Upper lobe of right lung (tissue), 1 donor: ENCODE measurements at regions not wholly inside any gene's neighbourhood (a gene's known extent, or its start where the extent isn't known, plus 50 kb on each side); places are given as distances from the start of the nearest gene placed in this dataset.
"Not testable (repeated sequence)": the region's sequence is repeated elsewhere in the genome, so short reads cannot be mapped to it uniquely, and the experiment has no call there.

ENCODE experiments used
- ATAC-seq: fragments of 200-7000 bp; cut with Tn5 transposase; one replicate; pipeline ENCODE4 v1.9.1; 2020; ENCODE audit warnings: mild to moderate bottlenecking, moderate library complexity
- DNase-seq: peaks from one replicate; pipeline ENCODE4 v3.0.0-alpha.2; 2020
- H3K27ac ChIP-seq: fragments of 200-600 bp; one replicate; pipeline ENCODE4 v1.8.0; 2022
- H3K27me3 ChIP-seq: fragments of 200-600 bp; one replicate; pipeline ENCODE4 v1.8.0; 2022; ENCODE audit warnings: mild to moderate bottlenecking
- H3K36me3 ChIP-seq: fragments of 200-600 bp; one replicate; pipeline ENCODE4 v1.8.0; 2022
- H3K4me1 ChIP-seq: fragments of 200-600 bp; one replicate; pipeline ENCODE4 v1.8.0; 2022
- H3K4me3 ChIP-seq: fragments of 200-600 bp; one replicate; pipeline ENCODE4 v1.8.0; 2022; ENCODE audit warnings: mild to moderate bottlenecking
- H3K9me3 ChIP-seq: fragments of 200-600 bp; one replicate; pipeline ENCODE4 v1.8.0; 2022
- intact Hi-C: fragments of 100-400 bp; cut with DNase I; formaldehyde crosslinking; loops from one replicate; pipeline ENCODE4 v1.11.0; 2022
- TF ChIP-seq, protein P1 (sequence below): fragments of 200-600 bp; IDR thresholded peaks from one replicate; pipeline ENCODE4 v1.8.0; 2022; ENCODE audit warnings: antibody characterized with exemption
- donor health status: DM: no; HTN: yes; CAD: no; lungs with severe emphysema.

DNA sequence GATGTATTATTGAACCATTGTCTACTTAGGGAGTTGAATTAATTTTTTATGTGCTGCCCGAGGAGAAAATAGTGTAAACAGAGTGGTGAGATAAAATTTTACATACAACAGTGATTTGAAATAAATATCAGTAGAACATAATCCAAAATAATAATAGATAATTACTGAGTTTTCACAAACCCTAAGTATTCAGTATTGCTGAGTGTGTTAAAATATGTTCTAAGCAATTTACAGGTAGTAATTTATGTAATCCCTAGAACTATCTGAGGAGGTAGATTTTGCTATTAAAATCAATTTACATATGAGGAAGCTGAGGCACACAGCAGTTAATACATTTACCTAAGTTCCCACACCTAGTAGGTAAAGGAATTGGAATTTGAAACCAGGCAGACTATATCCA is 134.7 kb upstream of the FAT1 start:
- Histone ChIP-seq H3K4me3 (no peak overlapping the region), H3K4me1 (no peaks in the 10 kb centered on the region), H3K36me3 (no peaks in the 10 kb centered on the region), H3K9me3 (no peaks in the 10 kb centered on the region), H3K27me3 (no peaks in the 10 kb centered on the region), H3K27ac (no peak overlapping the region)
- intact Hi-C loops, result no loop called here
- DNase-seq (no peak), ATAC-seq (no peak)
- TF ChIP-seq, protein P1, sequence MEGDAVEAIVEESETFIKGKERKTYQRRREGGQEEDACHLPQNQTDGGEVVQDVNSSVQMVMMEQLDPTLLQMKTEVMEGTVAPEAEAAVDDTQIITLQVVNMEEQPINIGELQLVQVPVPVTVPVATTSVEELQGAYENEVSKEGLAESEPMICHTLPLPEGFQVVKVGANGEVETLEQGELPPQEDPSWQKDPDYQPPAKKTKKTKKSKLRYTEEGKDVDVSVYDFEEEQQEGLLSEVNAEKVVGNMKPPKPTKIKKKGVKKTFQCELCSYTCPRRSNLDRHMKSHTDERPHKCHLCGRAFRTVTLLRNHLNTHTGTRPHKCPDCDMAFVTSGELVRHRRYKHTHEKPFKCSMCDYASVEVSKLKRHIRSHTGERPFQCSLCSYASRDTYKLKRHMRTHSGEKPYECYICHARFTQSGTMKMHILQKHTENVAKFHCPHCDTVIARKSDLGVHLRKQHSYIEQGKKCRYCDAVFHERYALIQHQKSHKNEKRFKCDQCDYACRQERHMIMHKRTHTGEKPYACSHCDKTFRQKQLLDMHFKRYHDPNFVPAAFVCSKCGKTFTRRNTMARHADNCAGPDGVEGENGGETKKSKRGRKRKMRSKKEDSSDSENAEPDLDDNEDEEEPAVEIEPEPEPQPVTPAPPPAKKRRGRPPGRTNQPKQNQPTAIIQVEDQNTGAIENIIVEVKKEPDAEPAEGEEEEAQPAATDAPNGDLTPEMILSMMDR, result no peak

DNA sequence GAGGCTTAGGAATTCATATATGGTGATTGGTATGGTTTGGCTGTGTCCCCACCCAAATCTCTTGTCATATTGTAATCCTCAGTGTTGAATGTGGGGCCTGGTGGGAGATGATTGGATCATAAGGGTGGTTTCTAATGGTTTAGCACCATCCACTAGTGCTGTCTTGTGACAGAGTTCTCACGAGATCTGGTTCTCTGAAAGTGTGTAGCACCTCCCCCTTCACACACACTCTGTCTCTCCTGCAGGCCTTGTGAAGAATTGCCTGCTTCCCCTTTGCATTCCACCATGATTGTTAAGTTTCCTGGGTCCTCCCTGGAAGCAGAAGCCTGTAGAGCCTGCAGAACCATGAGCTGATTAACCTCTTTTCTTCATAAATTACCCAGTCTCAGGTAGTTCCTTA is 135.8 kb upstream of the FAT1 start:
- no peak overlapping the region for H3K27ac ChIP-seq
- no peak overlapping the region for H3K4me3 ChIP-seq
- H3K9me3 ChIP-seq, result no peaks in the 10 kb centered on the region
- H3K27me3 ChIP-seq, result no peaks in the 10 kb centered on the region
- intact Hi-C loops, result no loop called here
- no peaks in the 10 kb centered on the region for H3K36me3 ChIP-seq
- DNase-seq, result no peak
- no peaks in the 10 kb centered on the region for H3K4me1 ChIP-seq
- ATAC-seq, result no peak
- TF ChIP-seq, protein P1, result no peak

DNA sequence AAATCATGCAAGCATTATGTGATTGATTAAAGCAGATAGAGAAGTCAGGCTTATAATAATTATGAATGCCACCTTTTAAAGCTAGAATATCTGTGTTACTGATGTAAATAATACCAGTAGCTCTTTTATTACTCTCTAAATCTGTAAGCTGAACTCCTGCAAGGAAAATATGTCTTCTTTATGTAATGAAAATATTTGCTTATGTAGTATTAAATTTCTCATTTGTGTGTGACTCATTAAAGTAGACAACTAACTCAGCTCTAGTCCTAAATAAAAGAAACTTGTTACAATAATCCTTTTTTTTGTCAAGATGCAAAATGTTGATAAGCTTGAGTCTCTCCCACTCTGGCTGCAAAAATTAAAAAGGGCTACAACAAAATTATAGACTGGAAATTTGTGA is 137.7 kb upstream of the FAT1 start:
- ATAC-seq (no peak), DNase-seq (no peak)
- Histone ChIP-seq H3K9me3 (no peaks in the 10 kb centered on the region), H3K27me3 (no peaks in the 10 kb centered on the region), H3K36me3 (no peaks in the 10 kb centered on the region), H3K4me3 (no peak overlapping the region), H3K27ac (no peak overlapping the region), H3K4me1 (no peaks in the 10 kb centered on the region)
- intact Hi-C loops, result no loop called here
- TF ChIP-seq, protein P1, result no peak

DNA sequence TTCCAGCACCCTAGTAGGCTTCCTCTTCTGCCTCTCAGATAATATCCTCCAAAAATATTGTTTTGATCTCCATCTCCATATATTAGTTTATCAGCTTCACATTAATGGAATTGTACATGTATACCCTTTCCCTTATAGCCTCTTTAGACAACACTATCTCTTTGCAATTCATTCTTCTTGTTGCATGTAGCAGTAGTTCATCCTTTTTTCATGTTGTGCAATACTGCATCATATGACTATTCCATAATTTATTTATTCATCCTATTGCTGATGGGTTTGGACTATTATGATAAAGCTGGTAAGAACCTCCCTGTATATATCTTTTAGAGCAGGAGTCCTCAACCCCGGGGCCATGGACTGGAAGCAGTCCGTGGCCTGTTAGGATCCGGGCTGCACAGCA is 148.2 kb upstream of the FAT1 start:
- no peaks in the 10 kb centered on the region for H3K36me3 ChIP-seq
- ATAC-seq, result no peak
- no peak overlapping the region for H3K27ac ChIP-seq
- DNase-seq, result no peak
- H3K9me3 ChIP-seq, result no peaks in the 10 kb centered on the region
- H3K4me3 ChIP-seq, result no peak overlapping the region
- no peaks in the 10 kb centered on the region for H3K4me1 ChIP-seq
- TF ChIP-seq, protein P1, result no peak
- intact Hi-C loops, result no loop called here
- H3K27me3 ChIP-seq, result no peaks in the 10 kb centered on the region

DNA sequence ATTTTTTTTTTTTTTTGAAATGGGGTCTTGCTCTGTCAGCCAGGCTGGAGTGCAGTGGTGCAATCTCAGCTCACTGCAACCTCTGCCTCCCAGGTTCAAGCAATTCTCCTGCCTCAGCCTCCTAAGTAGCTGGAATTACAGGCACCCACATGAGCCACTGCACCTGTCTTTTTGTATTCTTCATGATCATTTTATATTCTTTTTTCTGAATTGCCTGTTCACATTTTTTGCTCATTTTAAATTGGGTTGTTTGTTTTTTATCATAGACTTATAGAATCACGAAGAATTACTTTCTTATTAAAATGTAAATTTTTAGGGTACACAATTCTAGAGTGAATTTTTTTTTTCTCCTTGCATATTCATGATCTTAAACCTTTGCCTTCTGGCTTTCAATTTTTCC is 149.4 kb upstream of the FAT1 start:
- H3K4me1 ChIP-seq, H3K36me3 ChIP-seq, DNase-seq, H3K27me3 ChIP-seq, intact Hi-C loops, ATAC-seq, H3K9me3 ChIP-seq, H3K4me3 ChIP-seq, H3K27ac ChIP-seq: not testable (repeated sequence)

DNA sequence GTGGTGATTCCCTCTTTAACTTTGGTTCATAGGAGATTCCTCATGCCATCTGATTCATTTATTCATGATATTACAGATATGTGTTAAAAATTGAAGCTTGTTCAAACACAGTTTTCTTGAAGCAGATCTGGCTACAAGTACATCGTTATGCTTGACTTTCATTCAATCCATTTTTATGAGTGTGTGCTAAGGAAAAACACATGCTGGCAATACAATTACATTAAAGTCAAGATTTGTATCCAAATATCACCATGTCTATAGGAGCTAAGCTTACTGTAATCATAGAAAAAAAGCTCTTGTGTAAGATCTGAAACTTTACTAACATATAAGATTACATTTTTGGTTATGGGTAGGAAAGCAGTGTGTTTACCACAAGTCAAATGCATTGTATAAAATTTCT is 151.8 kb upstream of the FAT1 start:
- Histone ChIP-seq H3K4me3 (no peak overlapping the region), H3K27ac (no peak overlapping the region), H3K36me3 (no peaks in the 10 kb centered on the region), H3K4me1 (no peaks in the 10 kb centered on the region), H3K27me3 (no peaks in the 10 kb centered on the region), H3K9me3 (no peaks in the 10 kb centered on the region)
- TF ChIP-seq, protein P1, result no peak
- intact Hi-C loops, result no loop called here
- ATAC-seq (no peak), DNase-seq (no peak)
